Right cardiac atrium (tissue), 5 donors: ENCODE measurements at regions not wholly inside any gene's neighbourhood (a gene's known extent, or its start where the extent isn't known, plus 50 kb on each side); places are given as distances from the start of the nearest gene placed in this dataset.
"Not testable (repeated sequence)": the region's sequence is repeated elsewhere in the genome, so short reads cannot be mapped to it uniquely, and the experiment has no call there.

ENCODE experiments used
- ATAC-seq, 2 donors: fragments of 200-7000 bp; cut with Tn5 transposase; one replicate each; pipeline versions ENCODE4 v1.8.0 to v1.9.1; 2020; ENCODE audit warnings: moderate library complexity in 2 of 2, mild to moderate bottlenecking in 1 of 2
- DNase-seq, 3 donors: peaks; one replicate each; pipeline ENCODE4 v3.0.0-alpha.2; 2020
- H3K27ac ChIP-seq: one replicate; pipeline ENCODE4 v1.5.1; 2013; ENCODE audit warnings: mild to moderate bottlenecking, low read length, control low read depth, moderate library complexity
- H3K27me3 ChIP-seq: one replicate; pipeline ENCODE4 v1.6.1; 2013; ENCODE audit not compliant: control insufficient read depth, insufficient read depth
- H3K4me1 ChIP-seq: one replicate; pipeline ENCODE4 v1.6.1; 2013; ENCODE audit warnings: low read length; ENCODE audit not compliant: control insufficient read depth, insufficient read depth
- H3K4me3 ChIP-seq: one replicate; pipeline ENCODE4 v1.5.1; 2013; ENCODE audit warnings: low read length, control low read depth
- H3K9me3 ChIP-seq: one replicate; pipeline ENCODE4 v1.6.1; 2013; ENCODE audit warnings: low read length; ENCODE audit not compliant: control insufficient read depth
- WGBS: extraction: QIAGEN DNeasy Blood & Tissue Kit; methylation state at CpG from one replicate; pipeline ENCODE4 v1.1.7; 2013; 5-methylcytosine and 5-hydroxymethylcytosine counted together
- intact Hi-C, 4 donors: fragments of 100-400 bp; cut with DNase I; formaldehyde crosslinking; loops; one replicate each; pipeline versions ENCODE4 v1.11.0 to v1.14.0; 2022 to 2023
- donor health status: healthy with polysubstance abuse.
- donor health status: DM: no; HTN: yes; CAD: no.
- donor health status: DM: no; HTN: no; CAD: no.
- donor health status: DM: no; HTN: yes; CAD: no; lungs with severe emphysema.
- donor health status: DM: yes; HTN: yes; CAD: no.

DNA sequence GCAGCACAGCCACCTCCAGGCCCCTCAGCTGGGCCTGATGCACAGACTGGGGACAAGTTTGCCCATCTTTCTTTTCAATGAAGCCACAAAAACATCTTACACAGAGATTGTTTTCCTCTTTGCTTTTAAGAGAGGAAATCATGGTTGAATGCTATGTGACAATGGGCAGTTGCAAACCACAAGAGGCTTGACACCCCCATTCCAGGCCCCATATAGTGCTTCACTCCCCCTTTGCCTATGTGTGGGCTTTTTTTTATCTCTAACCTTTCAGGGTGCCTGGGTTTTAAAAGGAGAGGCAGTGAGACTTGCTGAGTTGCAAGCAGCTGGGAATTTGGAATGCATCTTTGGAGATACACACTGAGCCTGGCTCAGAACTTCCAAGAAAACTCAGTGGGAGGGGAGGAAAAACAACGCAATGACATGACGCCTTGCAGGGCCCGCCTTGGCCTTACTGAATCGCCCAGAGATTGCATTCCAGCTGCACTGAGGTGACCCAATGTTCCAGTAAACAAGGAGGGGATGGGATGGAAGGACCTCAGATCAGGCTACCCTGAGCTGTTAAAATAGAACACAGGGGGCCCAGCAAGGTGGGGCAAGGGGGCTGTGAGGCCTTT is 145.2 kb upstream of the ZNF648 start:
- 56% methylated on average over 4 of the region's 4 CpGs for WGBS
- Histone ChIP-seq H3K9me3 (no peaks in the 10 kb centered on the region), H3K4me1 (peaks cover 13% of the 10 kb centered on the region), H3K27me3 (no peaks in the 10 kb centered on the region), H3K27ac (peak overlapping the region; percentile 91), H3K4me3 (no peak overlapping the region)
- DNase-seq (peak; percentile 75 to 90 (median 79)), ATAC-seq (peak; percentile 90 to 93)
- intact Hi-C loops = no loop called here

DNA sequence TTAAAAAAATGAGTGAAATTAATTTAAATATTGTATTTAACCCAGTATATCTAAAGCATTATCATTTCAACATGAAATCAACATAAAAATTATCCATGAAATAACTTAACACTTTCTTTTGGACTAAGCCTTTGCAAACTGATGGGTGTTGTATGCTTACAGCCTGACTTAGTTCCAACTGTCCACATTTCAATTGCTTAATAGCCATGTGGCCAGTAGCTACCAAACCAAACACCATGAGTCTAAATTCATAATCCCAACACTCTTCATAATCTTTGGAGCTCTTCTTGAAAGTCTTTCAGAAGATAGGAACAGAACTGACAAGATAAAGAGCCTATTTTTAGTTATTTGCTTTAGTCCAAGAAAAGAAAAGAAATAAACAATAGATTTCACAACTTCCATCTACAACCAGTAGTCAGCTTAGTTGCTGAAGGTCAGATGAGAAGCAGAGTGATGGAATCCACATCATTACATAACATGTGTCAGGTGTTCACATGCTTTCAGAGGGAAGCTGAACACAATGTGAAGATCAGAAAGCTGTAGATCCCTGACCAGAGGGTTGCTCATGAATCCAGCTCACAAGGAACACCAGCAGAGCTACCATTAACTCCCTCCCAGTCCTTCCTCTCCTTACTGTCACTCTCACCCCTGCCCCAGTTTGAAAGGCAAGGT is 144.0 kb upstream of the ZNF648 start:
- ATAC-seq (no peak), DNase-seq (no peak)
- H3K9me3 ChIP-seq = no peaks in the 10 kb centered on the region
- intact Hi-C loops = no loop called here
- peaks cover 13% of the 10 kb centered on the region for H3K4me1 ChIP-seq
- no peak overlapping the region for H3K4me3 ChIP-seq
- H3K27ac ChIP-seq = peak overlapping the region; percentile 39
- H3K27me3 ChIP-seq = no peaks in the 10 kb centered on the region

- Histone ChIP-seq H3K9me3 (no peaks in the 10 kb centered on the region), H3K4me3 (no peak overlapping the region), H3K4me1 (peaks cover 12% of the 10 kb centered on the region), H3K27ac (no peak overlapping the region), H3K27me3 (no peaks in the 10 kb centered on the region)
- DNase-seq (no peak), ATAC-seq (no peak)
- WGBS = 94% methylated on average over 2 of the region's 2 CpGs
- intact Hi-C loops = loop anchor here in 1 of 4 donors (5.0 kb wide), 1 partner anchor 61 kb away; no protein-coding TSS in a partner anchor
These were observed 141.8 kb upstream of the ZNF648 start for GRCh38 chr1:182203191-182203875.

DNA sequence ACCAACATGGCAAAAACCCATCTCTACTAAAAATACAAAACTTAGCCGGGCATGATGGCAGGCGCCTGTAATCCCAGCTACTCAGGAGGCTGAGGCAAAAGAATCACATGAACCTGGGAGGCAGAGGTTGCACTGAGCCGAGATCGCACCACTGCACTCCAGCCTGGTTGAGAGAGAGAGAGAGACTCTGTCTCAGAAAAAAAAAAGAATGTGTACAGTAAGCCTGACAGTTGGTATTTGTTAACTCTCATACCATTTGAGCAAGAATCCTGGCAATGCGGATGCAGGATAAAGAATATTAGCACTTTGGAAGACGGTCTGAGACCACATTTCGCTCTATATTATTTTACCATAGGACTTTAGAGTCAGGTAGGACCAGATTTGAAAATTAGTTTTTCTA is 140.0 kb upstream of the ZNF648 start:
- intact Hi-C loops = loop anchor here in 1 of 4 donors (5.0 kb wide), 1 partner anchor 59 kb away; no protein-coding TSS in a partner anchor
- H3K4me1 ChIP-seq, H3K4me3 ChIP-seq, DNase-seq, ATAC-seq, H3K27ac ChIP-seq, H3K9me3 ChIP-seq, H3K27me3 ChIP-seq: not testable (repeated sequence)
- 96% methylated on average over 7 of the region's 7 CpGs for WGBS

DNA sequence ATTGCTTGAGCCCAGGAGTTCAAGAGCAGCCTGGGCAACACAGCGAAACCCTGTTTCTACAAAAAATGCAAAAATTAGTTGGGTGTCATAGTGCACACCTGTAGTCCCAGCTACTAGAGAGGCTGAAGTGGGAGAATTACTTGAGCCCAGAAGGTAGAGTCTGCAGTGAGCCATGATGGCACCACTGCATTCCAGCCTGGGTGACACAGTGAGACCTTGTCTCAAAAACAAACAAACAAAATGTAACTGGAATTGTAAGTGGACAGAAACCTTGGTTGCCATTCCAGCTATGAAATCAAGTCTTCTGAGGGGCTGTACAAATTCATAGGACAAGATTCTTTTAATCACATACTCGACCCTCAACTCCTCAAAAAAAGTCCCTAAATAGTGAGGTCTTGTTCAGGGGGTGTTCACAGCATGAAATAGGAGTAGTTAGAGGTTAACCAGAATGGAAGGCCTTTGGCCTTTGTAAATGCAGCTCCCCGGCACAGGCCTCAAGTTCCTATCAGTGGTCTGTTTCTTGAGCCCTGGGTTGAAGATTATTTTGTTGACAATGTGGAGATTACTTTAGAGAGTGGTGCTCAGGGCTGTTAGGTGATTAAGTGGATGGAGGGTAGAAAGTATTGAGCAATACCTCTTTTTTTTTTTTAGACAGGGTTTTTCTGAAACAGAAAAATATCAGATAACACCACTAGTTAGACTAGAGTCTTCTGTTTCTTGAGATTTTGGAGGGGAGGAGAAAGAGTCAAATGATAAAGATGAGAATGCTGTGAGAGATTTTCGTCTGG is 138.7 kb upstream of the ZNF648 start:
- H3K4me1 ChIP-seq = peaks cover 5% of the 10 kb centered on the region
- no peaks in the 10 kb centered on the region for H3K9me3 ChIP-seq
- ATAC-seq (no peak), DNase-seq (no peak)
- no peak overlapping the region for H3K27ac ChIP-seq
- 74% methylated on average over 4 of the region's 4 CpGs for WGBS
- H3K4me3 ChIP-seq = no peak overlapping the region
- no peaks in the 10 kb centered on the region for H3K27me3 ChIP-seq
- intact Hi-C loops = loop anchor here in 1 of 4 donors (5.0 kb wide), 1 partner anchor 58 kb away; no protein-coding TSS in a partner anchor

DNA sequence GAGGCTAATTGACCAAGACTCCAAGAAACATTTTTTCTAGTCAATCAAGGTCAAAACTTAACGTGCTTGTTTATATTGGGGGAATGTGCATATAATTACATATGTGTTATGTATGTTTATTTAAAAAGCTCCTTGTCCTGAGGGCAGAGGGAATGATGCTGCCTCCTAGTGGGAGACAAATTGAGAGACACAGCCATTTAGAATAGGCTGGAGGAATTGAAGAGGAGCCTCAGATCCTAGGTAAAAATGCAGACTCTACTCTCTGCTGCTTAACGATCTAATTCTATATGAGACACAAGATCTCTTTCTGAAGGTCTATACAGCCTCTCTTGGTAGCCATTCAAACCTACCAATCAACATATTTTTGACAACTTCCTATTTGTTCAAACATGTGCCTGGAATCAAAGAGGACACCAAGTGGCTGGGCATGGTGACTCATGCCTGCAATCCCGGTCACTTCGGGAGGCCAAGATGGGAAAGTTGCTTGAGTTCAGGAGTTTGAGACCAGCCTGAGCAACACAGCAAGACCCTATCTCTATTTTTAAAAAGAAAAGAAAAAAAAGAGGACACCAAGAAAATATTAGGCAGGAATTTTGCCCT is 136.6 kb upstream of the ZNF648 start:
- Histone ChIP-seq H3K4me1 (peaks cover 8% of the 10 kb centered on the region), H3K27ac (no peak overlapping the region), H3K4me3 (no peak overlapping the region), H3K9me3 (no peaks in the 10 kb centered on the region), H3K27me3 (no peaks in the 10 kb centered on the region)
- intact Hi-C loops = loop anchor here in 1 of 4 donors (10.0 kb wide), 1 partner anchor 53 kb away; no protein-coding TSS in a partner anchor
- peak in 1 of 3 donors; percentile 49 for DNase-seq
- WGBS = 75% methylated on average over 4 of the region's 4 CpGs
- ATAC-seq = no peak

DNA sequence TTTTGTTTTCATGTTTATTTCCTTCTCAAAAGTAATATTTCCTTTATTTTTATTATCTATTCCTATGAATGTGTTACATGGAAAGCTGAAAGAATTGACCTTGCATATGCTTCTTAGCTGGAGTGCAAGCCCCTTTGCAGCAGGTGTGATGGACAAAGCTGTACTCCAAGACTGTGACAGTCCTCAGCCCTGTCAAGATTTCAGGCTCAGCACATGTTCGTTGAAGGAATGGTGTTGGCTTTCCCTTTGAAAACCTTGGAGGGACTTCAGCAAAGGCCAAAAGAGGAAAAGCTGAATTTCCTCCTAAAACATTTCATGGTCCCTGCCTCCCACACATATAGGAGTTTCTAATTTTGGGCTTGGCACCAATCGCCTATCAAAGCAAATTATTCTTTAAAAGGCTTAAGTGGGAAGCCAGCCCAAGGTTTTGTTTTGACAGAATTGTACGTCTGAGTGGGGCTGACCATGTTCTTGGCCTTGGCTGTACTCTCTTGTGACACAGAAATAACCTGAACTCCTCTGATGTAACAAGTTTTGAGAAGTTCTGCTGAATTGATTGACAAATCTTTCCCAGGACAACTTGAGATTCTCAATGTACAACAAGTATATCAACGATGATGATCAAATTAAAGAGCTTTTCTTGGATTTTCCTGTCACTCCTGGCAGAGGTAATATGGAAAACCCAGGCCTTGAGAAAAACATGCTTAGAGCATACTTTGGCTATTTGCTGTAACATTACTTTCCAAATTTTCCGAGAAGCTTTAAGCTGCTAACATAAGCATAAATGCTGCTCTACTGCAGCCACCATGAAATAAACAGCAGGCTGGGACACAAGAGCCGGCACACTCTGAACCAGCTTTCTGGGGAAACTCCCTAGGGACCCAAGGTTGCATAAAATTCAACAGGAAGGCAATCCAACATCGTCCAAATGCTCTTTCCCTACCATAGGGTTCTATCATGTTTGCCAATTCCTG is 135.7 kb upstream of the ZNF648 start:
- intact Hi-C loops = loop anchor here in 1 of 4 donors (10.0 kb wide), 1 partner anchor 52 kb away; no protein-coding TSS in a partner anchor
- H3K4me3 ChIP-seq = no peak overlapping the region
- H3K27me3 ChIP-seq = no peaks in the 10 kb centered on the region

GRCh38 chr1:182195733-182196132 is 134.2 kb upstream of the ZNF648 start:
- Histone ChIP-seq H3K27ac (no peak overlapping the region), H3K4me1 (peaks cover 8% of the 10 kb centered on the region), H3K27me3 (no peaks in the 10 kb centered on the region), H3K9me3 (no peaks in the 10 kb centered on the region), H3K4me3 (no peak overlapping the region)
- no peak for ATAC-seq
- intact Hi-C loops = loop anchor here in 1 of 4 donors (10.0 kb wide), 1 partner anchor 51 kb away; no protein-coding TSS in a partner anchor
- WGBS = 88% methylated on average over 1 of the region's 1 CpG
- DNase-seq = no peak

More for the DNA sequence above, 135.7 kb upstream of the ZNF648 start:
- Histone ChIP-seq H3K9me3 (no peaks in the 10 kb centered on the region), H3K27ac (peak overlapping the region; percentile 76), H3K4me1 (peaks cover 8% of the 10 kb centered on the region)
- DNase-seq (peak in 2 of 3 donors; percentile 30 to 71), ATAC-seq (peak; percentile 71 to 84)
- 31% methylated on average over 7 of the region's 7 CpGs for WGBS

GRCh38 chr1:182193908-182194550 is 132.5 kb upstream of the ZNF648 start:
- intact Hi-C loops = loop anchor here in 1 of 4 donors (10.0 kb wide), 1 partner anchor 49 kb away; no protein-coding TSS in a partner anchor
- Histone ChIP-seq H3K4me1 (peaks cover 8% of the 10 kb centered on the region), H3K27me3 (no peaks in the 10 kb centered on the region), H3K9me3 (no peaks in the 10 kb centered on the region), H3K4me3 (no peak overlapping the region), H3K27ac (peak overlapping the region; percentile 57)
- ATAC-seq = peak; percentile 59 to 67
- DNase-seq = peak; percentile 31 to 66 (median 55)
- 81% methylated on average over 4 of the region's 4 CpGs for whole genome bisulfite sequencing
